HepG2 (cell line): ENCODE measurements at regions not wholly inside any gene's neighbourhood (a gene's known extent, or its start where the extent isn't known, plus 50 kb on each side); places are given as distances from the start of the nearest gene placed in this dataset.

Experiments
- CREB1 ChIP-seq, 2 experiments: fragments of 450-650 bp in 1 of 2; IDR thresholded peaks; 2 replicates each; pipeline ENCODE4 v1.6.1; 2016 to 2017; ENCODE audit warnings: control low read depth in 1 of 2, mild to moderate bottlenecking in 1 of 2, missing compliant biosample characterization in 1 of 2, missing genetic modification characterization in 1 of 2
- CTCF ChIP-seq: sonication (generic); formaldehyde crosslinking; IDR thresholded peaks from 2 replicates; pipeline ENCODE4 v1.5.0; 2020; ENCODE audit warnings: mild to moderate bottlenecking, missing genetic modification reagents, moderate library complexity
- EZH2 ChIP-seq: conservative IDR thresholded peaks from 2 replicates; pipeline ENCODE4 v1.6.1; 2012; ENCODE audit warnings: mild to moderate bottlenecking, low read depth, low read length, moderate library complexity
- HHEX ChIP-seq: IDR thresholded peaks from 2 replicates; pipeline ENCODE4 v1.6.1; 2016; ENCODE audit warnings: control low read depth
- HMG20B ChIP-seq: conservative IDR thresholded peaks from 2 replicates; pipeline ENCODE4 v1.6.1; 2016; ENCODE audit warnings: missing genetic modification reagents, missing compliant biosample characterization
- MLX ChIP-seq: IDR thresholded peaks from 2 replicates; pipeline ENCODE4 v1.6.1; 2016
- MYNN ChIP-seq: sonication (generic); formaldehyde crosslinking; IDR thresholded peaks from 2 replicates; pipeline ENCODE4 v1.4.0; 2020; ENCODE audit warnings: mild to moderate bottlenecking, low read depth, missing genetic modification reagents
- NR1H2 ChIP-seq: sonication (generic); formaldehyde crosslinking; IDR thresholded peaks from 2 replicates; pipeline ENCODE4 v1.8.1; 2022; ENCODE audit warnings: low read depth, missing genetic modification reagents, borderline replicate concordance
- ZC3H4 ChIP-seq: sonication (generic); formaldehyde crosslinking; IDR thresholded peaks from 2 replicates; pipeline ENCODE4 v1.4.0; 2020; ENCODE audit warnings: missing genetic modification reagents, borderline replicate concordance
- ZNF160 ChIP-seq: sonication (generic); formaldehyde crosslinking; IDR thresholded peaks from 2 replicates; pipeline ENCODE4 v1.8.0; 2022; ENCODE audit warnings: mild to moderate bottlenecking, inconsistent platforms, missing genetic modification reagents
- ZNF232 ChIP-seq: sonication (generic); formaldehyde crosslinking; IDR thresholded peaks from 2 replicates; pipeline ENCODE4 v1.4.0; 2020; ENCODE audit warnings: missing genetic modification reagents, borderline replicate concordance
- ZNF282 ChIP-seq: fragments of 450-650 bp; IDR thresholded peaks from 2 replicates; pipeline ENCODE4 v1.6.1; 2018; ENCODE audit not compliant: partially characterized antibody
- ZNF383 ChIP-seq: sonication (generic); formaldehyde crosslinking; IDR thresholded peaks from 2 replicates; pipeline ENCODE4 v1.4.0; 2020; ENCODE audit warnings: missing genetic modification reagents, mild to moderate bottlenecking, borderline replicate concordance
- ZNF670 ChIP-seq: sonication (generic); formaldehyde crosslinking; IDR thresholded peaks from 2 replicates; pipeline ENCODE4 v1.8.0; 2022; ENCODE audit warnings: mild to moderate bottlenecking, missing genetic modification reagents, borderline replicate concordance

GRCh38 chr5:128002425-128002824 lies 81.1 kb upstream of the SLC12A2 start:
- TF ChIP-seq CREB1 (IDR thresholded peaks at IDR 0.05) (no peak), CREB1 (CRISPR knock-in tag; IDR thresholded peaks at IDR 0.05) (no peak), EZH2 (no peak), MYNN (no peak), ZNF232 (no peak), HMG20B (CRISPR knock-in tag) (no peak), ZNF282 (no peak), ZNF670 (CRISPR knock-in tag) (no peak), HHEX (CRISPR knock-in tag) (no peak), MLX (no peak), ZNF160 (CRISPR knock-in tag) (no peak), CTCF (CRISPR knock-in tag) (no peak), ZC3H4 (CRISPR knock-in tag) (no peak), ZNF383 (CRISPR knock-in tag) (no peak), NR1H2 (CRISPR knock-in tag) (no peak)
